Breast epithelium (tissue), 3 donors: ENCODE measurements at regions not wholly inside any gene's neighbourhood (a gene's known extent, or its start where the extent isn't known, plus 50 kb on each side); places are given as distances from the start of the nearest gene placed in this dataset.

Experiments
- CTCF ChIP-seq, 3 donors: fragments of 450-650 bp; IDR thresholded peaks; one replicate each; pipeline ENCODE4 v1.5.1; 2016 to 2017; ENCODE audit warnings: antibody characterized with exemption in 3 of 3, mild to moderate bottlenecking in 3 of 3, moderate library complexity in 3 of 3
- POLR2AphosphoS5 ChIP-seq, 3 donors: sonication (generic); formaldehyde crosslinking; IDR thresholded peaks; one replicate each; pipeline ENCODE4 v1.6.1; 2017; ENCODE audit warnings: antibody characterized with exemption in 3 of 3

GRCh38 chr3:59303452-59303851 lies 253.6 kb upstream of the CFAP20DC start:
- TF ChIP-seq POLR2AphosphoS5 (IDR thresholded peaks at IDR 0.05) = no peak
- TF ChIP-seq CTCF (IDR thresholded peaks at IDR 0.05) = no peak
